Calu3 (cell line): ENCODE measurements at regions not wholly inside any gene's neighbourhood (a gene's known extent, or its start where the extent isn't known, plus 50 kb on each side); places are given as distances from the start of the nearest gene placed in this dataset.

Experiments
- BruUV-seq: library from RNA; stranded (reverse); fragments of 400-500 nt; replicated peaks from 2 replicates; lab custom pipeline; 2021; lab: Mats Ljungman, UMichigan
- CTCF ChIA-PET: fragments of 300-600 bp; sonication (Branson Sonifier 250); formaldehyde crosslinking; loops from one replicate; lab custom pipeline; 2022; ENCODE audit warnings: antibody characterized with exemption; lab: Charles Lee
- DNase-seq: peaks from one replicate; pipeline ENCODE4 v3.0.0; 2022
- H3K27ac Mint-ChIP-seq: one replicate; pipeline ENCODE4 v1.8.0; 2022; ENCODE audit warnings: mixed read lengths; ENCODE audit not compliant: unreplicated experiment
- H3K27me3 Mint-ChIP-seq: one replicate; pipeline ENCODE4 v1.8.0; 2022; ENCODE audit warnings: mixed read lengths; ENCODE audit not compliant: unreplicated experiment
- H3K36me3 Mint-ChIP-seq: one replicate; pipeline ENCODE4 v1.8.0; 2022; ENCODE audit warnings: mild to moderate bottlenecking, moderate library complexity, mixed read lengths; ENCODE audit not compliant: insufficient read depth, unreplicated experiment
- H3K4me1 Mint-ChIP-seq: one replicate; pipeline ENCODE4 v1.8.0; 2022; ENCODE audit warnings: mild to moderate bottlenecking, low read depth, mixed read lengths; ENCODE audit not compliant: unreplicated experiment
- H3K4me3 Mint-ChIP-seq: one replicate; pipeline ENCODE4 v1.8.0; 2022; ENCODE audit warnings: mild to moderate bottlenecking, low read depth, moderate library complexity, mixed read lengths; ENCODE audit not compliant: unreplicated experiment
- H3K9me3 Mint-ChIP-seq: one replicate; pipeline ENCODE4 v1.8.0; 2022; ENCODE audit warnings: low read depth, mixed read lengths; ENCODE audit not compliant: unreplicated experiment
- CTCF ChIP-seq: fragments of 200-600 bp; IDR thresholded peaks from one replicate; pipeline ENCODE4 v1.8.0; 2022; ENCODE audit warnings: antibody characterized with exemption; ENCODE audit not compliant: unreplicated experiment
- intact Hi-C: fragments of 100-400 bp; cut with micrococcal nuclease; formaldehyde crosslinking; loops from one replicate; pipeline ENCODE4 v1.10.0; 2022; ENCODE audit not compliant: unreplicated experiment

GRCh38 chr6:168719901-168720300, 278.9 kb downstream of the SMOC2 start:
- no peak overlapping the region for H3K4me3 Mint-ChIP-seq
- CTCF ChIA-PET = no interaction called here
- no peaks in the 10 kb centered on the region for H3K36me3 Mint-ChIP-seq
- no peak overlapping the region for H3K27ac Mint-ChIP-seq
- H3K4me1 Mint-ChIP-seq = no peaks in the 10 kb centered on the region
- no peaks in the 10 kb centered on the region for H3K9me3 Mint-ChIP-seq
- no peak for DNase-seq
- intact Hi-C loops = no loop called here
- no peak for TF ChIP-seq CTCF
- BruUV-seq = no TSS peak
- no peaks in the 10 kb centered on the region for H3K27me3 Mint-ChIP-seq

- no peak for DNase-seq
- Mint-ChIP-seq H3K4me1 (no peaks in the 10 kb centered on the region), H3K9me3 (no peaks in the 10 kb centered on the region), H3K27me3 (no peaks in the 10 kb centered on the region), H3K36me3 (no peaks in the 10 kb centered on the region), H3K4me3 (no peak overlapping the region), H3K27ac (no peak overlapping the region)
- TF ChIP-seq CTCF = no peak
- intact Hi-C loops = no loop called here
- CTCF ChIA-PET = no interaction called here
- BruUV-seq = no TSS peak
Measured at GRCh38 chr6:168718821-168719475, 278.0 kb downstream of the SMOC2 start.
